ENCODE measurements at regions not wholly inside any gene's neighbourhood (a gene's known extent, or its start where the extent isn't known, plus 50 kb on each side); places are given as distances from the start of the nearest gene placed in this dataset.

DNA sequence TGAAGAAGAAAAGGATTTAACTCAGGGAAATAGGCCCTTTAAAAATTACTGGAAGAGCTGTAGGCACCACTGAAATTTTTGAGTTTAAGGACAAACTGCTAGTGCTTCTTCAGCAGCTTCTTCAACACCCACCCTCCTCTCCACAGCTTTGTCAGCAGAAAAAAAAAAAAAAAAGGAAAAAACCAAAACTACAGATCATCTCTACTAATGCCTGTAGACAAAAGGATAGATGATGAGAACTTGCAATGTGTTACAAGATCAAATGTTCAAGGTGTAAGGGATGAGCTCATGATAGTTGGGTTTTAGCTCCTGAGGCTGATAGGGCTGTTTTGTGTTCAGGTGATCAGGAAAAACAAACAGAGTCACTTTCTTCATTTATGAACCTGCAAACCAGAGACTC lies 55.2 kb upstream of the PREP start:
- intact Hi-C loops (cut with micrococcal nuclease; ENCODE audit: unreplicated experiment): no loop called here
- ChIA-PET POLR2A (ENCODE audit: unreplicated experiment) (no interaction called here), CTCF (interaction anchor here (0.7 kb wide), 1 partner anchor 30 kb away, joined by 3 read pairs; no protein-coding TSS in a partner anchor)

DNA sequence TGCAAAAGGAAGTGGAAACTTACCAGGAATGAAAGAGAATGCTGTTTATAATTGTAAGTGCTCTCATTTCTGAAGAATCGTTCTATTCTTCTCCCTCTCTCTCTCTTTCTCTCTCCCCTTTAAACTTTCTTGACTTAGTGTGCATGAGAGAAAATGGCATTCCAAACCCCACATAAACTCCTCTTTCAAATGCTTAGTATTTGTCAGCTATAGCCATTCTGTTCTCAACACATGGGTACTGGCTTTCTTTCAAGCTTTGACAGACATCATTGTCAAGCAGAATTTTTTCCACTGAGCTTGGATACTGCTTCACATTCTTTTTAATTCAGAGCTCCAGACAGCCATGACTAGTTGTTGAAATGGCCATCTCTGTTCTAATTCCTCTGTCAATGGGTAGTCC lies 51.1 kb upstream of the PREP start:
- Histone ChIP-seq H3F3A (ENCODE audit: insufficient read depth, low read depth) (no peaks in the 10 kb centered on the region), H3K79me2 (ENCODE audit: low read depth) (no peaks in the 10 kb centered on the region), H3K4me3 (no peak overlapping the region), H3K27ac (no peak overlapping the region), H4K20me1 (ENCODE audit: insufficient read depth) (no peaks in the 10 kb centered on the region), H3K9me2 (ENCODE audit: insufficient read depth) (no peaks in the 10 kb centered on the region), H3K9me3 (ENCODE audit: insufficient read depth, low read depth) (peaks cover 8% of the 10 kb centered on the region; the same call in 1 of the 2 replicates), H2AFZ (no peak overlapping the region), H3K27me3 (ENCODE audit: insufficient read depth, low read depth) (no peaks in the 10 kb centered on the region), H3K4me2 (no peak overlapping the region), H3K36me3 (ENCODE audit: low read depth) (no peaks in the 10 kb centered on the region), H3K4me1 (replicated peaks; ENCODE audit: insufficient read depth) (no peaks in the 10 kb centered on the region)
- DNase-seq: no peak
- POLR2A ChIA-PET (ENCODE audit: unreplicated experiment): interaction anchor here (0.6 kb wide), 1 partner anchor 1118 kb away, joined by 3 read pairs; no protein-coding TSS in a partner anchor
- CTCF ChIA-PET: no interaction called here
- no TSS peak for BruUV-seq (replicated peaks)
- intact Hi-C loops (cut with micrococcal nuclease; ENCODE audit: unreplicated experiment): no loop called here
- no peak for TF ChIP-seq EZH2 (IDR thresholded peaks at IDR 0.05; ENCODE audit: low read depth)
- TF ChIP-seq, protein P1, sequence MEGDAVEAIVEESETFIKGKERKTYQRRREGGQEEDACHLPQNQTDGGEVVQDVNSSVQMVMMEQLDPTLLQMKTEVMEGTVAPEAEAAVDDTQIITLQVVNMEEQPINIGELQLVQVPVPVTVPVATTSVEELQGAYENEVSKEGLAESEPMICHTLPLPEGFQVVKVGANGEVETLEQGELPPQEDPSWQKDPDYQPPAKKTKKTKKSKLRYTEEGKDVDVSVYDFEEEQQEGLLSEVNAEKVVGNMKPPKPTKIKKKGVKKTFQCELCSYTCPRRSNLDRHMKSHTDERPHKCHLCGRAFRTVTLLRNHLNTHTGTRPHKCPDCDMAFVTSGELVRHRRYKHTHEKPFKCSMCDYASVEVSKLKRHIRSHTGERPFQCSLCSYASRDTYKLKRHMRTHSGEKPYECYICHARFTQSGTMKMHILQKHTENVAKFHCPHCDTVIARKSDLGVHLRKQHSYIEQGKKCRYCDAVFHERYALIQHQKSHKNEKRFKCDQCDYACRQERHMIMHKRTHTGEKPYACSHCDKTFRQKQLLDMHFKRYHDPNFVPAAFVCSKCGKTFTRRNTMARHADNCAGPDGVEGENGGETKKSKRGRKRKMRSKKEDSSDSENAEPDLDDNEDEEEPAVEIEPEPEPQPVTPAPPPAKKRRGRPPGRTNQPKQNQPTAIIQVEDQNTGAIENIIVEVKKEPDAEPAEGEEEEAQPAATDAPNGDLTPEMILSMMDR (conservative IDR thresholded peaks at IDR 0.05): no peak

More for the DNA sequence above, 55.2 kb upstream of the PREP start:
- Histone ChIP-seq H3K4me2 (no peak overlapping the region), H3K4me3 (no peak overlapping the region), H3K27me3 (ENCODE audit: insufficient read depth, low read depth) (no peaks in the 10 kb centered on the region), H2AFZ (no peak overlapping the region; the same call in 1 of the 2 replicates), H3K27ac (no peak overlapping the region), H3K36me3 (ENCODE audit: low read depth) (no peaks in the 10 kb centered on the region), H4K20me1 (ENCODE audit: insufficient read depth) (no peaks in the 10 kb centered on the region), H3K9me2 (ENCODE audit: insufficient read depth) (no peaks in the 10 kb centered on the region), H3K79me2 (ENCODE audit: low read depth) (no peaks in the 10 kb centered on the region), H3F3A (ENCODE audit: insufficient read depth, low read depth) (no peaks in the 10 kb centered on the region; the same call in 1 of the 2 replicates), H3K4me1 (replicated peaks; ENCODE audit: insufficient read depth) (peaks cover 12% of the 10 kb centered on the region), H3K9me3 (ENCODE audit: insufficient read depth, low read depth) (peaks cover 12% of the 10 kb centered on the region; the same call in 1 of the 2 replicates)
- no peak for DNase-seq
- TF ChIP-seq, protein P1 (conservative IDR thresholded peaks at IDR 0.05): no peak
- TF ChIP-seq EZH2 (IDR thresholded peaks at IDR 0.05; ENCODE audit: low read depth): no peak
- BruUV-seq (replicated peaks): no TSS peak

GRCh38 chr6:105452924-105453756 lies 50.3 kb upstream of the PREP start:
- H3F3A ChIP-seq (ENCODE audit: insufficient read depth, low read depth): no peaks in the 10 kb centered on the region
- H3K36me3 ChIP-seq (ENCODE audit: low read depth): no peaks in the 10 kb centered on the region
- CTCF ChIA-PET: no interaction called here
- H3K27ac ChIP-seq: no peak overlapping the region
- POLR2A ChIA-PET (ENCODE audit: unreplicated experiment): interaction anchor here (0.6 kb wide), 1 partner anchor 85 kb away, joined by 6 read pairs; no protein-coding TSS in a partner anchor
- H3K4me2 ChIP-seq: no peak overlapping the region
- intact Hi-C loops (cut with micrococcal nuclease; ENCODE audit: unreplicated experiment): no loop called here
- no peak for DNase-seq
- H3K4me1 ChIP-seq (replicated peaks; ENCODE audit: insufficient read depth): no peaks in the 10 kb centered on the region
- TF ChIP-seq, protein P1 (conservative IDR thresholded peaks at IDR 0.05): no peak
- TF ChIP-seq EZH2 (IDR thresholded peaks at IDR 0.05; ENCODE audit: low read depth): no peak
- BruUV-seq (replicated peaks): no TSS peak
- H3K9me2 ChIP-seq (ENCODE audit: insufficient read depth): no peaks in the 10 kb centered on the region
- peaks cover 3% of the 10 kb centered on the region; the same call in 1 of the 2 replicates for H3K9me3 ChIP-seq (ENCODE audit: insufficient read depth, low read depth)
- H3K4me3 ChIP-seq: no peak overlapping the region
- no peaks in the 10 kb centered on the region for H4K20me1 ChIP-seq (ENCODE audit: insufficient read depth)
- no peaks in the 10 kb centered on the region for H3K27me3 ChIP-seq (ENCODE audit: insufficient read depth, low read depth)
- no peak overlapping the region for H2AFZ ChIP-seq
- H3K79me2 ChIP-seq (ENCODE audit: low read depth): no peaks in the 10 kb centered on the region

Measured in PC-9 (cell line).